HUES64 (cell line): ENCODE measurements at regions not wholly inside any gene's neighbourhood (a gene's known extent, or its start where the extent isn't known, plus 50 kb on each side); places are given as distances from the start of the nearest gene placed in this dataset.

Experiments used
- H3K27ac ChIP-seq: 2 replicates; pipeline ENCODE4 v1.7.0; 2013; ENCODE audit warnings: low read depth, low read length, inconsistent platforms
- H3K27me3 ChIP-seq: 2 replicates; pipeline ENCODE4 v1.6.1; 2013; ENCODE audit warnings: mild to moderate bottlenecking, low read length; ENCODE audit not compliant: insufficient read depth
- H3K36me3 ChIP-seq: 2 replicates; pipeline ENCODE4 v1.6.1; 2013; ENCODE audit warnings: mild to moderate bottlenecking, low read length; ENCODE audit not compliant: insufficient read depth
- H3K4me1 ChIP-seq: 2 replicates; pipeline ENCODE4 v1.6.1; 2013; ENCODE audit warnings: mild to moderate bottlenecking, low read length, moderate library complexity; ENCODE audit not compliant: insufficient read depth
- H3K4me3 ChIP-seq: 2 replicates; pipeline ENCODE4 v1.5.1; 2013; ENCODE audit warnings: mild to moderate bottlenecking, low read length, moderate library complexity
- H3K9ac ChIP-seq: 2 replicates; pipeline ENCODE4 v1.6.1; 2013; ENCODE audit warnings: mild to moderate bottlenecking, low read depth, low read length
- H3K9me3 ChIP-seq: 2 replicates; pipeline ENCODE4 v1.6.1; 2013; ENCODE audit warnings: low read depth, low read length; ENCODE audit not compliant: insufficient read depth
- WGBS: fragments of 150-250, 120-280 bp; methylation state at CpG from one replicate; pipeline ENCODE4 v1.1.7; 2013; ENCODE audit warnings: missing lambda C conversion rate; 5-methylcytosine and 5-hydroxymethylcytosine counted together

GRCh38 chr15:38150794-38151193 lies 101.8 kb upstream of the SPRED1 start:
- Histone ChIP-seq H3K27me3 (no peaks in the 10 kb centered on the region), H3K4me1 (no peaks in the 10 kb centered on the region), H3K27ac (no peak overlapping the region), H3K4me3 (no peak overlapping the region), H3K36me3 (no peaks in the 10 kb centered on the region), H3K9me3 (peaks cover 15% of the 10 kb centered on the region; the same call in 1 of the 2 replicates), H3K9ac (no peak overlapping the region)
- WGBS: 100% methylated on average over 1 of the region's 2 CpGs

- Histone ChIP-seq H3K9me3 (peaks cover 18% of the 10 kb centered on the region; the same call in 1 of the 2 replicates), H3K9ac (no peak overlapping the region), H3K36me3 (no peaks in the 10 kb centered on the region), H3K4me1 (no peaks in the 10 kb centered on the region), H3K27me3 (no peaks in the 10 kb centered on the region), H3K27ac (no peak overlapping the region), H3K4me3 (no peak overlapping the region)
Measured at GRCh38 chr15:38153781-38154180, 98.9 kb upstream of the SPRED1 start.

- H3K9ac ChIP-seq: no peak overlapping the region
- H3K36me3 ChIP-seq: no peaks in the 10 kb centered on the region
- no peak overlapping the region for H3K27ac ChIP-seq
- peaks cover 18% of the 10 kb centered on the region; the same call in 1 of the 2 replicates for H3K9me3 ChIP-seq
- no peaks in the 10 kb centered on the region for H3K27me3 ChIP-seq
- no peaks in the 10 kb centered on the region for H3K4me1 ChIP-seq
- 91% methylated on average over 1 of the region's 1 CpG for WGBS
- no peak overlapping the region for H3K4me3 ChIP-seq
Measured at GRCh38 chr15:38154255-38154654, 98.4 kb upstream of the SPRED1 start.

- Histone ChIP-seq H3K9ac (no peak overlapping the region), H3K4me1 (no peaks in the 10 kb centered on the region), H3K9me3 (peaks cover 14% of the 10 kb centered on the region; the same call in 1 of the 2 replicates), H3K27me3 (no peaks in the 10 kb centered on the region), H3K4me3 (no peak overlapping the region), H3K27ac (no peak overlapping the region), H3K36me3 (no peaks in the 10 kb centered on the region)
- 100% methylated on average over 1 of the region's 3 CpGs for WGBS
Measured at GRCh38 chr15:38154837-38155236, 97.8 kb upstream of the SPRED1 start.

GRCh38 chr15:38163658-38164057 lies 89.0 kb upstream of the SPRED1 start:
- no peak overlapping the region for H3K4me3 ChIP-seq
- no peaks in the 10 kb centered on the region for H3K27me3 ChIP-seq
- H3K27ac ChIP-seq: peak overlapping the region; percentile 10; the same call in 1 of the 2 replicates
- no peak overlapping the region; the same call in 1 of the 2 replicates for H3K9ac ChIP-seq
- H3K36me3 ChIP-seq: no peaks in the 10 kb centered on the region
- no peaks in the 10 kb centered on the region for H3K9me3 ChIP-seq
- peaks cover 19% of the 10 kb centered on the region for H3K4me1 ChIP-seq

GRCh38 chr15:38164061-38164460 lies 88.6 kb upstream of the SPRED1 start:
- 73% methylated on average over 1 of the region's 2 CpGs for WGBS
- H3K9me3 ChIP-seq: no peaks in the 10 kb centered on the region
- H3K27ac ChIP-seq: no peak overlapping the region
- peaks cover 21% of the 10 kb centered on the region for H3K4me1 ChIP-seq
- H3K36me3 ChIP-seq: no peaks in the 10 kb centered on the region
- H3K9ac ChIP-seq: no peak overlapping the region; the same call in 1 of the 2 replicates
- H3K27me3 ChIP-seq: no peaks in the 10 kb centered on the region
- no peak overlapping the region for H3K4me3 ChIP-seq

DNA sequence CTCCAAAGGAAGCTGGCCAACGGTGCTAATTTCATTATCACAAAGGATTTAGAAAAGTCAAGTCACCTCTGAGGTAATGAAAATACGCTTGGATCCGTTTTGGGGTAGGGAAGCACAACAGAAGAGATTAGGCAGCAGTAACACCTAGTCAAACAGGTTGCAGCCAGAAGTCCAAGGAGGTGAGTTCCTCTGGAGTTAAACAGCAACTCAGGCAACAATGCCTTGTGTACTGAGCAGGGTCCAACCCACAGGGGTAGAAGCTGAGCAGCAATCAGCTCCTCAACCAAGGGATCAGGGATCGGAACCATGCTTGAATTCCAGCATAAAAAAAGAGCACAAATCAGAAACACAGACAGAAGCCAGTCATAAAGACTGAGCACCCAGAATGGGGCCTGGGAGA lies 88.1 kb upstream of the SPRED1 start:
- 84% methylated on average over 4 of the region's 4 CpGs for WGBS
- Histone ChIP-seq H3K27me3 (no peaks in the 10 kb centered on the region), H3K9me3 (no peaks in the 10 kb centered on the region), H3K9ac (no peak overlapping the region), H3K4me1 (peaks cover 21% of the 10 kb centered on the region), H3K4me3 (no peak overlapping the region), H3K36me3 (no peaks in the 10 kb centered on the region), H3K27ac (no peak overlapping the region)

DNA sequence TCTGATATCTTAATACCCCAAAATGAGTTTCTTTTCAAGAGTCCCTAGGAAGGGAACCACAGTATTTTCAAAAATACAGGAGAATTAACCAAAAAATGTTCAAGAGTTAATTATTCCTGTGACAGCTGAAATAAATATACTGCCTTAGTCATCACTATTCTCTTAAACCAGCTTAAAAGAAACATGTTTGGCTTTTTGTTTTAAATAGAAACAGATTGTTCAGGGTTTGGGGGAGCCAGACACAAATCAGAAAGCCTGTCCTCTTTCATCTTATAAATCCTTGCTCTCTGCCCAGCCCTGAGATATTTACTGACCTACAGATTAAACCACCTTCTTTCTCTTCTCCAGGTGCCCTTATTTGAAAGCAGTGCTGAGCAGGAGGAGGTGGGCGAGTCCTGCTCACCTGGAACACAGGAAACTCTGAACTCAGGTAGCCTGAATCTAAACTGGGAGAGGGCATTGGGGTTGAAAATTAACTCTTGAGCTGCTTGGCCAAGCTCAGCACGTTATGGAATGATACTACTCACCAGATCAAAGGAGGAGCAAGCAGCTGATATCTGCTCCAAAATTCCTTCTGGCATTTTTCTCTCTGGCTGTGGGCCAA lies 84.1 kb upstream of the SPRED1 start:
- Histone ChIP-seq H3K4me1 (peaks cover 21% of the 10 kb centered on the region), H3K36me3 (no peaks in the 10 kb centered on the region), H3K4me3 (no peak overlapping the region), H3K9me3 (no peaks in the 10 kb centered on the region; the same call in 1 of the 2 replicates), H3K9ac (no peak overlapping the region), H3K27ac (no peak overlapping the region), H3K27me3 (no peaks in the 10 kb centered on the region)
- WGBS: 56% methylated on average over 2 of the region's 2 CpGs

- peaks cover 9% of the 10 kb centered on the region; the same call in 1 of the 2 replicates for H3K4me1 ChIP-seq
- H3K27me3 ChIP-seq: no peaks in the 10 kb centered on the region
- no peaks in the 10 kb centered on the region; the same call in 1 of the 2 replicates for H3K9me3 ChIP-seq
- no peak overlapping the region for H3K9ac ChIP-seq
- H3K4me3 ChIP-seq: no peak overlapping the region
- WGBS: 84% methylated on average over 1 of the region's 1 CpG
- no peaks in the 10 kb centered on the region for H3K36me3 ChIP-seq
- H3K27ac ChIP-seq: no peak overlapping the region
Measured at GRCh38 chr15:38171973-38172372, 80.7 kb upstream of the SPRED1 start.

DNA sequence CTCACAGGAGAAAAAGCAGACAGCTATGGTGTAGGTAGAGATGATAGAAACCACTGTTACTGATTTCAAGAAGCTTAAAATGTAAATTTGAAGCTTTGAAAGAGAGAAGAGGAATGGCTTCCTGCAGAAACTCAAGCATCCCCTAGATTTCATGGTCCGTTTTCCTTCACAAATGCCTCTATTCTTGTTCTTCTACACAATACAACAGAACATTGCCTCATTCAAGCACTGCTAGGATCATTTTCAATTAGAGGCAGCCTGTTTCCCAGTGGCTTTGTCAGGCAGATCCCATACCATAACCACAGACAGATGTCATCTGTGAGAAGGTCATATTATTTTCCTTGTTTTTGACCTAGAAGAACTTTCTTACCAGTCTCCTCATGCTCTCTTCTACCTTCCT lies 77.9 kb upstream of the SPRED1 start:
- no peaks in the 10 kb centered on the region for H3K27me3 ChIP-seq
- 90% methylated on average over 1 of the region's 1 CpG for WGBS
- no peak overlapping the region for H3K27ac ChIP-seq
- H3K9me3 ChIP-seq: no peaks in the 10 kb centered on the region; the same call in 1 of the 2 replicates
- no peak overlapping the region for H3K4me3 ChIP-seq
- no peaks in the 10 kb centered on the region for H3K36me3 ChIP-seq
- H3K4me1 ChIP-seq: peaks cover 4% of the 10 kb centered on the region; the same call in 1 of the 2 replicates
- no peak overlapping the region for H3K9ac ChIP-seq

- Histone ChIP-seq H3K9ac (no peak overlapping the region), H3K27me3 (no peaks in the 10 kb centered on the region), H3K4me3 (no peak overlapping the region), H3K27ac (no peak overlapping the region), H3K36me3 (no peaks in the 10 kb centered on the region), H3K9me3 (no peaks in the 10 kb centered on the region; the same call in 1 of the 2 replicates), H3K4me1 (peaks cover 4% of the 10 kb centered on the region; the same call in 1 of the 2 replicates)
- WGBS: 84% methylated on average over 4 of the region's 4 CpGs
Measured at GRCh38 chr15:38176155-38176554, 76.5 kb upstream of the SPRED1 start.

DNA sequence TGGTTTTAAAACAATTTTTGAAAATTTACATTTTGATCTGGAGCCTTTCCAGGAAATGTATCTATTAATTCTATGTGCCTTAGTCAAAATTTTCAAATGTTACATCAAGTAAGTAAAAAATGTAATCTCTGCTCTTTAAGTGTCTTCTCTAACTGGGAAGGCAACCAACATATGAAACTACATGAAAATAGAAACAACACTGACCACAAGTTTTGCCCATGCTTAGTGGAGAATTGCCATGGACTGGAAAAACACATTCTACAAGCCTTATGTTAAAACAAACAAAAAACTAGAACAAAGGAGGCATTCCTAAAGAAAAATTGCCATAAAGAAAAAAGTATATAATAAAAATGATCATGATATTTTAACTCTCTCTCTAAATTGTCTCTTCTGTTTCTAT lies 75.9 kb upstream of the SPRED1 start:
- H3K4me1 ChIP-seq: peaks cover 4% of the 10 kb centered on the region; the same call in 1 of the 2 replicates
- H3K4me3 ChIP-seq: no peak overlapping the region
- no peaks in the 10 kb centered on the region for H3K36me3 ChIP-seq
- no peaks in the 10 kb centered on the region; the same call in 1 of the 2 replicates for H3K9me3 ChIP-seq
- H3K27me3 ChIP-seq: no peaks in the 10 kb centered on the region
- H3K27ac ChIP-seq: no peak overlapping the region
- no peak overlapping the region for H3K9ac ChIP-seq
